Suprapubic skin (tissue), 3 donors: ENCODE measurements at regions not wholly inside any gene's neighbourhood (a gene's known extent, or its start where the extent isn't known, plus 50 kb on each side); places are given as distances from the start of the nearest gene placed in this dataset.

ENCODE experiments used
- CTCF ChIP-seq, 2 donors: fragments of 200-600 bp in 1 of 2; fragments of 450-650 bp in 1 of 2; sonication (generic) in 1 of 2; IDR thresholded peaks; one replicate each; pipeline ENCODE4 v1.5.1; 2016 to 2019; ENCODE audit warnings: antibody characterized with exemption in 2 of 2, mild to moderate bottlenecking in 1 of 2, moderate library complexity in 1 of 2
- POLR2A ChIP-seq, 2 donors: fragments of 450-650 bp; IDR thresholded peaks; one replicate each; pipeline ENCODE4 v1.6.1; 2017; ENCODE audit warnings: antibody characterized with exemption in 2 of 2, mild to moderate bottlenecking in 2 of 2, moderate library complexity in 2 of 2

- TF ChIP-seq CTCF (IDR thresholded peaks at IDR 0.05), result no peak
- no peak for TF ChIP-seq POLR2A (IDR thresholded peaks at IDR 0.05)
Observed at GRCh38 chr20:52256454-52256853, 64.9 kb upstream of the ZFP64 start.
